GM18517 (cell line): ENCODE measurements at regions not wholly inside any gene's neighbourhood (a gene's known extent, or its start where the extent isn't known, plus 50 kb on each side); places are given as distances from the start of the nearest gene placed in this dataset.

ENCODE experiments used
- ATAC-seq: cut with Tn5 transposase; IDR thresholded peaks from one replicate; pipeline ENCODE4 v1.9.1; 2021; ENCODE audit warnings: mild to moderate bottlenecking, moderate library complexity; ENCODE audit not compliant: unreplicated experiment

- ATAC-seq, result no peak
Observed at GRCh38 chr14:51145246-51145645, 50.3 kb upstream of the TRIM9 start.

- no peak for ATAC-seq
Observed at GRCh38 chr14:51147183-51147582, 52.3 kb upstream of the TRIM9 start.

- no peak for ATAC-seq
Observed at GRCh38 chr14:51155326-51155725, 60.4 kb upstream of the TRIM9 start.

GRCh38 chr14:51157012-51157411 lies 62.1 kb upstream of the TRIM9 start:
- ATAC-seq, result peak; percentile 76

- ATAC-seq, result no peak
Observed at GRCh38 chr14:51160871-51161270, 66.0 kb upstream of the TRIM9 start.

- ATAC-seq, result no peak
Observed at GRCh38 chr14:51165415-51165814, 70.5 kb upstream of the TRIM9 start.

GRCh38 chr14:51167587-51168214 lies 72.3 kb upstream of the TMX1 start:
- no peak for ATAC-seq

GRCh38 chr14:51168215-51168613 lies 71.8 kb upstream of the TMX1 start:
- no peak for ATAC-seq

GRCh38 chr14:51173863-51174262 lies 66.2 kb upstream of the TMX1 start:
- ATAC-seq, result no peak

- no peak for ATAC-seq
Observed at GRCh38 chr14:51176839-51177238, 63.2 kb upstream of the TMX1 start.

GRCh38 chr14:51180577-51180976 lies 59.5 kb upstream of the TMX1 start:
- peak; percentile 77 for ATAC-seq

GRCh38 chr14:51182131-51182565 lies 57.9 kb upstream of the TMX1 start:
- ATAC-seq, result no peak

GRCh38 chr14:51185180-51185579 lies 54.9 kb upstream of the TMX1 start:
- no peak for ATAC-seq

GRCh38 chr14:51185754-51186153 lies 54.3 kb upstream of the TMX1 start:
- ATAC-seq, result peak; percentile 78

- ATAC-seq, result no peak
Observed at GRCh38 chr14:51188566-51189185, 51.4 kb upstream of the TMX1 start.

GRCh38 chr14:51189600-51190376 lies 50.3 kb upstream of the TMX1 start:
- ATAC-seq, result no peak
